ENCODE measurements at regions not wholly inside any gene's neighbourhood (a gene's known extent, or its start where the extent isn't known, plus 50 kb on each side); places are given as distances from the start of the nearest gene placed in this dataset.
A peak's percentile ranks its signal among the peaks of the same experiment; 100 is the strongest.

DNA sequence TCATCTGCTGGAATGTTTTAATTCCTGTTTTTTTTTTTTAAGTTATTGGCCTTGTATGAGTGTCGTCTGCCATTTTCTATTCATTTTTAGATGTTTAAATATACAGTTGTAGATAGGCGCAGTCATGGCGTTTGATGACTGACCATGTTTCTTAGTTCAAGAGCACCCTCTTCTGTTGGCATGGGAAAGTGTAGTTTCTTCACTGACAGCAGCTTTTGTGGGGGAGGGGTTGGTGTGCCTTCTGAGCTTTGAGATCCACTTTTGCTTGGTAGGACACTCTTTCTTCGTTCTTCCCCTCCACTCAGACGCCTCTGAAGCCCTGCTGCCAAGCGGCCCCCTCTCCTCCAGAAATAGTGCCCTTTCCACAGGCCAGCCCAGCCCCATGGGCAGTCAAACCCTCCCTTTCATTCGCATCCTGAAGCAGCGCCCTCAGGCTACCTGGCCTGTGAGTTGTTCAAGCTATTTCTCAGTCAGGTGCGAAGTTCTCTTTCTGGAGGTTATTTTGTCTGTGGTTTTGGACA lies 492.0 kb downstream of the TNS1 start (continued):
- TF ChIP-seq PLRG1 (conservative IDR thresholded peaks at IDR 0.05) (no peak), SP1 (IDR thresholded peaks at IDR 0.05) (no peak), SP1 (CRISPR knock-in tag; IDR thresholded peaks at IDR 0.05) (0 out of 2 replicates have a peak, but pooled peaks have one; percentile 18), ZNF841 (CRISPR knock-in tag; IDR thresholded peaks at IDR 0.05; ENCODE audit: borderline replicate concordance) (no peak), MTA3 (CRISPR knock-in tag; IDR thresholded peaks at IDR 0.05) (no peak), MTF2 (CRISPR knock-in tag; IDR thresholded peaks at IDR 0.05; ENCODE audit: borderline replicate concordance) (no peak), TAF15 (IDR thresholded peaks at IDR 0.05; ENCODE audit: low read depth, low read length, poor library complexity, severe bottlenecking) (no peak), ZNF746 (CRISPR knock-in tag; IDR thresholded peaks at IDR 0.05) (no peak), ZKSCAN8 (CRISPR knock-in tag; IDR thresholded peaks at IDR 0.05; ENCODE audit: borderline replicate concordance) (no peak), GATAD1 (CRISPR knock-in tag; IDR thresholded peaks at IDR 0.05) (no peak), ZSCAN20 (CRISPR knock-in tag; IDR thresholded peaks at IDR 0.05; ENCODE audit: borderline replicate concordance) (no peak), ZNF792 (CRISPR knock-in tag; IDR thresholded peaks at IDR 0.05) (no peak; the same call in 1 of the 2 replicates), SP5 (CRISPR knock-in tag; IDR thresholded peaks at IDR 0.05; ENCODE audit: borderline replicate concordance, low read depth) (no peak)
- TF ChIP-seq, protein P1, sequence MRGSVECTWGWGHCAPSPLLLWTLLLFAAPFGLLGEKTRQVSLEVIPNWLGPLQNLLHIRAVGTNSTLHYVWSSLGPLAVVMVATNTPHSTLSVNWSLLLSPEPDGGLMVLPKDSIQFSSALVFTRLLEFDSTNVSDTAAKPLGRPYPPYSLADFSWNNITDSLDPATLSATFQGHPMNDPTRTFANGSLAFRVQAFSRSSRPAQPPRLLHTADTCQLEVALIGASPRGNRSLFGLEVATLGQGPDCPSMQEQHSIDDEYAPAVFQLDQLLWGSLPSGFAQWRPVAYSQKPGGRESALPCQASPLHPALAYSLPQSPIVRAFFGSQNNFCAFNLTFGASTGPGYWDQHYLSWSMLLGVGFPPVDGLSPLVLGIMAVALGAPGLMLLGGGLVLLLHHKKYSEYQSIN (CRISPR knock-in tag; IDR thresholded peaks at IDR 0.05; ENCODE audit: borderline replicate concordance), result no peak
- TF ChIP-seq, protein P2, sequence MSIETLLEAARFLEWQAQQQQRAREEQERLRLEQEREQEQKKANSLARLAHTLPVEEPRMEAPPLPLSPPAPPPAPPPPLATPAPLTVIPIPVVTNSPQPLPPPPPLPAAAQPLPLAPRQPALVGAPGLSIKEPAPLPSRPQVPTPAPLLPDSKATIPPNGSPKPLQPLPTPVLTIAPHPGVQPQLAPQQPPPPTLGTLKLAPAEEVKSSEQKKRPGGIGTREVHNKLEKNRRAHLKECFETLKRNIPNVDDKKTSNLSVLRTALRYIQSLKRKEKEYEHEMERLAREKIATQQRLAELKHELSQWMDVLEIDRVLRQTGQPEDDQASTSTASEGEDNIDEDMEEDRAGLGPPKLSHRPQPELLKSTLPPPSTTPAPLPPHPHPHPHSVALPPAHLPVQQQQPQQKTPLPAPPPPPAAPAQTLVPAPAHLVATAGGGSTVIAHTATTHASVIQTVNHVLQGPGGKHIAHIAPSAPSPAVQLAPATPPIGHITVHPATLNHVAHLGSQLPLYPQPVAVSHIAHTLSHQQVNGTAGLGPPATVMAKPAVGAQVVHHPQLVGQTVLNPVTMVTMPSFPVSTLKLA (IDR thresholded peaks at IDR 0.05), result no peak
- TF ChIP-seq, protein P3, sequence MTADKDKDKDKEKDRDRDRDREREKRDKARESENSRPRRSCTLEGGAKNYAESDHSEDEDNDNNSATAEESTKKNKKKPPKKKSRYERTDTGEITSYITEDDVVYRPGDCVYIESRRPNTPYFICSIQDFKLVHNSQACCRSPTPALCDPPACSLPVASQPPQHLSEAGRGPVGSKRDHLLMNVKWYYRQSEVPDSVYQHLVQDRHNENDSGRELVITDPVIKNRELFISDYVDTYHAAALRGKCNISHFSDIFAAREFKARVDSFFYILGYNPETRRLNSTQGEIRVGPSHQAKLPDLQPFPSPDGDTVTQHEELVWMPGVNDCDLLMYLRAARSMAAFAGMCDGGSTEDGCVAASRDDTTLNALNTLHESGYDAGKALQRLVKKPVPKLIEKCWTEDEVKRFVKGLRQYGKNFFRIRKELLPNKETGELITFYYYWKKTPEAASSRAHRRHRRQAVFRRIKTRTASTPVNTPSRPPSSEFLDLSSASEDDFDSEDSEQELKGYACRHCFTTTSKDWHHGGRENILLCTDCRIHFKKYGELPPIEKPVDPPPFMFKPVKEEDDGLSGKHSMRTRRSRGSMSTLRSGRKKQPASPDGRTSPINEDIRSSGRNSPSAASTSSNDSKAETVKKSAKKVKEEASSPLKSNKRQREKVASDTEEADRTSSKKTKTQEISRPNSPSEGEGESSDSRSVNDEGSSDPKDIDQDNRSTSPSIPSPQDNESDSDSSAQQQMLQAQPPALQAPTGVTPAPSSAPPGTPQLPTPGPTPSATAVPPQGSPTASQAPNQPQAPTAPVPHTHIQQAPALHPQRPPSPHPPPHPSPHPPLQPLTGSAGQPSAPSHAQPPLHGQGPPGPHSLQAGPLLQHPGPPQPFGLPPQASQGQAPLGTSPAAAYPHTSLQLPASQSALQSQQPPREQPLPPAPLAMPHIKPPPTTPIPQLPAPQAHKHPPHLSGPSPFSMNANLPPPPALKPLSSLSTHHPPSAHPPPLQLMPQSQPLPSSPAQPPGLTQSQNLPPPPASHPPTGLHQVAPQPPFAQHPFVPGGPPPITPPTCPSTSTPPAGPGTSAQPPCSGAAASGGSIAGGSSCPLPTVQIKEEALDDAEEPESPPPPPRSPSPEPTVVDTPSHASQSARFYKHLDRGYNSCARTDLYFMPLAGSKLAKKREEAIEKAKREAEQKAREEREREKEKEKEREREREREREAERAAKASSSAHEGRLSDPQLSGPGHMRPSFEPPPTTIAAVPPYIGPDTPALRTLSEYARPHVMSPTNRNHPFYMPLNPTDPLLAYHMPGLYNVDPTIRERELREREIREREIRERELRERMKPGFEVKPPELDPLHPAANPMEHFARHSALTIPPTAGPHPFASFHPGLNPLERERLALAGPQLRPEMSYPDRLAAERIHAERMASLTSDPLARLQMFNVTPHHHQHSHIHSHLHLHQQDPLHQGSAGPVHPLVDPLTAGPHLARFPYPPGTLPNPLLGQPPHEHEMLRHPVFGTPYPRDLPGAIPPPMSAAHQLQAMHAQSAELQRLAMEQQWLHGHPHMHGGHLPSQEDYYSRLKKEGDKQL (CRISPR knock-in tag; IDR thresholded peaks at IDR 0.05; ENCODE audit: low read depth), result no peak
- TF ChIP-seq, protein P4, sequence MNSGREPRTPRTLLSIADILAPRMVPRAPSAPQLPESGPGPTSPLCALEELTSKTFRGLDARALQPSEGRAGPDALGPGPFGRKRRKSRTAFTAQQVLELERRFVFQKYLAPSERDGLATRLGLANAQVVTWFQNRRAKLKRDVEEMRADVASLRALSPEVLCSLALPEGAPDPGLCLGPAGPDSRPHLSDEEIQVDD (CRISPR knock-in tag; IDR thresholded peaks at IDR 0.05; ENCODE audit: borderline replicate concordance), result no peak
- TF ChIP-seq, protein P5, sequence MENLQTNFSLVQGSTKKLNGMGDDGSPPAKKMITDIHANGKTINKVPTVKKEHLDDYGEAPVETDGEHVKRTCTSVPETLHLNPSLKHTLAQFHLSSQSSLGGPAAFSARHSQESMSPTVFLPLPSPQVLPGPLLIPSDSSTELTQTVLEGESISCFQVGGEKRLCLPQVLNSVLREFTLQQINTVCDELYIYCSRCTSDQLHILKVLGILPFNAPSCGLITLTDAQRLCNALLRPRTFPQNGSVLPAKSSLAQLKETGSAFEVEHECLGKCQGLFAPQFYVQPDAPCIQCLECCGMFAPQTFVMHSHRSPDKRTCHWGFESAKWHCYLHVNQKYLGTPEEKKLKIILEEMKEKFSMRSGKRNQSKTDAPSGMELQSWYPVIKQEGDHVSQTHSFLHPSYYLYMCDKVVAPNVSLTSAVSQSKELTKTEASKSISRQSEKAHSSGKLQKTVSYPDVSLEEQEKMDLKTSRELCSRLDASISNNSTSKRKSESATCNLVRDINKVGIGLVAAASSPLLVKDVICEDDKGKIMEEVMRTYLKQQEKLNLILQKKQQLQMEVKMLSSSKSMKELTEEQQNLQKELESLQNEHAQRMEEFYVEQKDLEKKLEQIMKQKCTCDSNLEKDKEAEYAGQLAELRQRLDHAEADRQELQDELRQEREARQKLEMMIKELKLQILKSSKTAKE (CRISPR knock-in tag; IDR thresholded peaks at IDR 0.05; ENCODE audit: borderline replicate concordance), result no peak
